ENCODE measurements at regions not wholly inside any gene's neighbourhood (a gene's known extent, or its start where the extent isn't known, plus 50 kb on each side); places are given as distances from the start of the nearest gene placed in this dataset.

DNA sequence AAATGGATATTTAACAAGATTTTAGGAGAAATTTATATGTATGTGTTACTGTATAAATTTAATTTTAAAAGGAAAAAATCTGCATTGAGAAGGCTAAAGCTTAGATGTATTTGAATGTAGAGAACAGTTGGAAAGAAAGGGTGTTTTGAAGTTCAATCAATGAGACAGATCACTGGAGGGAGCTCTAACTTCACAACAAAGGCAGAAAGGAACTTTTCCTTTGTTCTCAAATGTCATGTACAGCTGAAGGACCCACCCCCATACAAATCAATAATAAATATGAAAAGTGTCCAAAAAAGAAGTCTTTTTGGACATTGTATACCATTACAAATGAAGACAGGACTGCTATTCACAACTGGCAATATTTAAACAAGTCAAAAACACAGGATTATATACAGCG, 403.4 kb downstream of the DNAJB9 start:
- DNase-seq (ENCODE audit: low read depth), result no peak

DNA sequence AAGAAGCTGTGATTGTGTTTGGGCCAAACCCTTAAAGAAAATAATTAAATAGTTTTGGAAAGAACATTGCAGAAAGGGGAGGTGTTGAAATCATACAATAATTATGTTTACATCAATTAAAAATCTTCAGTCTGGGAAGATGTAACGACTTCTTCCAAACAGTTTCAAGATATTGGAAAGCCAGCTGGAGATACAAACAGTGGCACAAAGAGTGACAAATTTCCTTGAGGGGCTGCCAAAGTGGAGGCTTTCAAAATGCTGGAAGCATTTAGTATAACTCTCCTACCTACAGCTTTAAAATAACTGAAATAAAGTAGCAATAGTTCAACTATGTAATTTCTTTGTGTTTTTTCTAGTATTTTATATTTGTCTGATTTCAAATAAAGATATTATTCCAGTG, 405.0 kb downstream of the DNAJB9 start:
- no peak for DNase-seq (ENCODE audit: low read depth)

DNA sequence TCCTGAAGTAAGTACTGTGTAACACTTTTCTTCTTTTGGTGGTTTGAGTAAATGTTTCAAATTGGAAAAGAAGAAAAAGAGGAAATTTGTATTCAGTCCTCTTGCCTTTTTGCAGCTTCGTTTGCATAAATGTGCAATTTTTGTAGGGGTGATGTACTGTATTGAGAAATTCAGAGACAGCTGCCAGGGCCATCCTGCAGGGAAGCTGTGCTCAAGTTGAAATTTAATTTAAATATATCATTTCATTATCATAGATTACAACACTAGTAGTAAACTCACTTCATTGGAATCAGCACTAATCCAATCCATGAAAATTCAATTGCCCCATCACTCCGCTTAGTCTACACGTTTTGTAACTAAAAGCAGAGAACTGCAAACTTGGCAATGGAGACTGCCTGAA, 415.4 kb downstream of the DNAJB9 start:
- no peak for DNase-seq (ENCODE audit: low read depth)

DNA sequence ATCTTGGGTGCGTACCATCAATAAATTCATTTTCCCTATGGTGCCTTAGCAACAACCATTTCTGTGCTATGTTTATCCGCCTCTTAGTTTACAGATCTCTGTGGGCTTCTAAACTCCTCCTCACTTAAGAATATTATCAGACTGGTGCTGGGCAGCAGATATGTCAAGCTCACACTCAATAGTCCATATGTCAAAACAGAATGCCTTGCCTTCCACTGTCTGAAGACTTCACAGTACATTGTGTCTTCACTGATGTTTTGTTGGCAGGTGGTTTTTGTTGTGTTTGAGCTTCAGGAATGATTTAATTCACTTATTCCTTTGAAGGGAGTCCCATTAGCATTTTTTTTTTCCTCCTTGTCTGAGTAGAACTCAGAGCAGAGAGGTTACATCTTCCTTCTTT, 419.6 kb downstream of the DNAJB9 start:
- DNase-seq (ENCODE audit: low read depth), result no peak

DNA sequence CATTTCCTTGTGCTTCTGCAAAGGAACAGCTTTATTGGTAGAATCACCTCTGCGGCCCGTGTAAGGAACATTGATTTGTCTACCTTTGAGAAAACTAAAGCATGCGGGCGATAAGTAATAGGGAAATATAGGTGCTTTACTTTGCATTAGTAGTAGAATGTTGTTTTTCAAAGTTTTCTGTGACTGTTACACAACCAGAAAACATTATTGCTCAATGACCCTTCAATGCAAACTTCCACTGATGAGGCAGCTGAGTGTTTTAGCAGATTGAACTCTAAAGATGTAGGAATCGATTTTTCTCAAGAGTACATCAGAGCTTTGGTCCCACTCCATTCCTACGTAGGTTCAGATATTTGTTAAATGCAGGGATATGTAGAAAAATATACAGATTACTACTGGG, 427.8 kb downstream of the DNAJB9 start:
- DNase-seq (ENCODE audit: low read depth), result no peak

DNA sequence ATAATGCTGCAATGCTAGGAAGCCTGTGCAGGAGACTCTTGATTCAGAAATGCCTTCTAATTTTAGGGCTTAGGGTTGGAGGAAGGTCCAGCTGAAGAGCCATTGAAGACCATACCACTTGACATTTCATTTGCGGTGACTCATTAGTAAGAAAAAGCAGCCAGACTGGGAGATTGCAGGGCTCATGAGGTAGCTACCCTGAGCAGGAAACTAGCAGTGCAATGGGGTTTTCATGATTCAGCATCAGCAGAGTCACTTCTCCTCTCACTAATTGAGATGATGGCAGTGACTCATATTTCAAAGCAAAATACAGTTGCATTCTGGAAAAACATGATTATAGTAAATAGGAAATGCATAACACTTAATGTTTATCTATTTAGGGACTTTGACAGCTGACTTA, 434.1 kb downstream of the DNAJB9 start:
- DNase-seq (ENCODE audit: low read depth), result peak; percentile 1

DNA sequence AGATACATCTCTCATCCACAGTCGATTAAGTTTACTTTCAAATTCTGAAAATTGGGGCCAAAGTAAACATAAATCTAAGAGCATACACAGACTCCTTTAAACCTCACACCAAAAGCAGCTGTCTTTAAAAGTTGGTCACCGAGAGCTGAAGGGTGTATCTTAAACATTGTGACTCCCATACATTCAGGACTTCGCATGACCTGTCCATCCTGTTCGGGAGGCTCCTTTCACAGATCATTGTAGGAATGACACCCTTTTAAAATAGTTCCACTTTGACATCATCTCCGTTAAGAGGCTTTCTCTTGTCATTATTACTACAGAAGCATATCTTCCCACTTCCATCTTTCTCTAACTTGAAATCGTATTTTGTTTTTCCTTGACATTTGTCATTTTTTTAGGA, 440.0 kb downstream of the DNAJB9 start:
- DNase-seq (ENCODE audit: low read depth), result no peak

DNA sequence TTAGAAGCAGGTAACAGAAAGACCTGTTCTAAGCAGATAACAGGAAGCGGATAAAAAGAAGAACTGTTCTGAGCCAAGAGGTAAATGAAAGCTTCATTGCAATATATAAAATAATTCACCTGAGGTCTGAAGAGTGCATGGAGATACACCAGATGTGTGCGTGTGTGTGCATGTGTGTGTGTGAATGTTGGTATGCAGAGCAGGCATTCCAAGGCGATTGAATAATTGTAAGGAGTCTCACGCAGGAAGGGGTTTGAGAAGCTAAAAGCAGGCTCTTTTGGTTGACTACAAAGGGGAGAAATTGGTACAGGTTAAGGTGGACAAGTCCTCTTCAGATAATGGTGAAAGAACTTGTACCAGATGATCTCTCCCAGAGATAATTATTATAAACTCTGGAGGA, 450.6 kb downstream of the DNAJB9 start:
- DNase-seq (ENCODE audit: low read depth), result no peak

DNA sequence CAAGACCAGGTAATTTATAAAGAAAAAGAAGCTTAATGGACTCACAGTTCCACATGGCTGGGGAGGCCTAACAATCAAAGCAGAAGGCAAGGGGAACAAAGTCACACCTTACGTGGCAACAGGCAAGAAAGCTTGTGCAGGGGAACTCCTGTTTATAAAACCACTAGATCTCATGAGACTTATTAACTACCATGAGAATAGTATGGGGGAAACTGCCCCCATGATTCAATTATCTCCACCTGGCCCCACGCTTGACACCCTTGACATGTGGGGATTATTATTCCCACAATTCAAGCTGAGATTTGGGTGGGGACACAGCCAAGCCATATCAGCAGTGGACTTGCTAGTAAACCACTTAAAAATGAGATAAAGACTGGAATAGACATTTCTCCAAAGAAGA, 451.7 kb downstream of the DNAJB9 start:
- DNase-seq (ENCODE audit: low read depth), result no peak

DNA sequence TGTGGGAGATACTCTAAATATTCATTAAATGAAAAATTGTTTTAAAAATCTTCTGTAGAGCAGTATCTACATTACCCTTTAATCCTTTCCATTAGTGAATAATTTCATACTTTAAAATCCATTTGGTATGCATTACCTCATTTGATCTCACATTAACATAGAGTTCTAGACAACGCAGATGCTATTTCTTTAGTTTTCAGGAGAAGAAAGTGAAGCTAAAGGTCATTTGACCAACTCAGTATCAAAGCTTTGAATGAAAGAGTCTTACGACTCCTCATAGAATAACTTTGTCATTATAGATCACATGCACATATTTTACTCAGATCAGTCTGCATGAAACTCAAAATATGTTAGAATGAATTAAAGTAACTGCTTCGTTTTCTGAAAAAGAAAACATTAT, 460.2 kb downstream of the DNAJB9 start:
- no peak for DNase-seq (ENCODE audit: low read depth)

DNA sequence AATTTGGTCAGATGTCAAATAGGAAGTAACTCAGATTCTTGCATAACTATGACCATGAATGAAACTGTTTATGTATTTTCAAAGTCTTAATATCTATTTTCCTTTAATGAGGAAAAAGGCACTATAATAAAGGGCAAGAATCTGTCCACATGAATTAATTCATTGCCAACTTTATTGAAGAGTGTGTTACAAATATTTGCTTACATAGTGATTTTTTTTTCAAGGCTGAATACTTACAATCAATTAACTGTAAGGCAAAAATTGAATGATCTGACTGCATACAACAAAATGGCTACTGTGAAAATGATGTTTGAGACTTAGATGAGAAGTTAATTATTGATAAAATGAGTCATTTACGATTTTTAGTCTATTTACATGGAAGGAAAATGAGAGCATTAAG, 475.0 kb downstream of the DNAJB9 start:
- no peak for DNase-seq (ENCODE audit: low read depth)

DNA sequence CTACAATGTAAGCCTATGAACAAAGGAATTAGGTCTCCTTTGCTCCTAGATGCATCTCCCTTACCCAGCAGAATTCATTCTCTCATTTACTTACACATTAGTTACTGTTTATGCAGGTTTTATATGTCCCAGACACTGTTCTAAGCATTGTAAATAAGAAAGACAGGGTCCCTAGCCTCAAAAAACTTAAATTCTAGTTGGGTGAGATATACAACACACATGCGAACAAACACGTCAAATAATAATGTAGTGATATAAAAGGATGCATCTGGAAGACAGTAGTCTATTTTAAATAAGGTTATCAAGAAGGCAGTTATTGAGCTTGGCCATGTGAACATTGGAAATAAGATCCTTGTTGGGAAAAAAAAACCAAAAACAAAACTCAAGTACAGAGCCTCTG, 479.7 kb downstream of the DNAJB9 start:
- no peak for DNase-seq (ENCODE audit: low read depth)

DNA sequence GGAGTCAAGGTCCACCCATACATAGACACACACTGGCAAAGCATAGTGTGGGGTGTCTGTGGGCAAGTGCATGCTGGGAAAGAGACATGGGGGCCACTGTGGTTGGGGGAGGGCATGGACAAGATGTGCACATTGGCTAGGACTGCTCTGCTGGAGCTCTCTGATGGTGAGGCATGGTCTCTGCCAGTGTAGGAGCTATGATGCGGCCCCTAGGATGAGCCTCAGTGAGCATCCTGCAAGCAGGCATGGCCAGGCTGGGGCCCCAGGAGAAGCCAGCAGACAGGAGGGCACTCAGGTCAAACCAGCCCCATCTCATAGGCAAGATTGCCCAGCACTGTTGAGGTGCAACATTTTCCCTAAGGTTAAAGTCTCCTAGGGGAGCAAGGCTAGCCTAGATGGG, 489.4 kb downstream of the DNAJB9 start:
- DNase-seq (ENCODE audit: low read depth), result no peak

DNA sequence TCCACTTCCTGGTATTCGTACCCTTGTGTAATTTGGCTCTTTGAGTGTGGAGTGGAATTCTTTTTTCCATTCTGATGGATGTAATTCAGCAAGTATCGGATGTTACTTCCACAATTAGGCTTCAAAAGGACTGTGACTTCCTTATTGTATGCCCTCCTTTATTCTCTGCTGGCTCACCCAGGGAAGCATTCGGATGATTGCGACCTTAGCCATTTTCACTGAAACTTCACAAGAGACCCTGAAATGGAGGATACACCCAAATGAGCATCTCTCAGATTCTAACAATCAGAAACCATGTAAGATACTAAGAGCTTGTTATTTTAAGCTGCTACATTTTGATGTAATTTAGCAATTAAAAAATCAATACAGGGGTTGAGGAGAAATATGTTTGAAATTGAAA, 493.1 kb downstream of the DNAJB9 start:
- no peak for DNase-seq (ENCODE audit: low read depth)

DNA sequence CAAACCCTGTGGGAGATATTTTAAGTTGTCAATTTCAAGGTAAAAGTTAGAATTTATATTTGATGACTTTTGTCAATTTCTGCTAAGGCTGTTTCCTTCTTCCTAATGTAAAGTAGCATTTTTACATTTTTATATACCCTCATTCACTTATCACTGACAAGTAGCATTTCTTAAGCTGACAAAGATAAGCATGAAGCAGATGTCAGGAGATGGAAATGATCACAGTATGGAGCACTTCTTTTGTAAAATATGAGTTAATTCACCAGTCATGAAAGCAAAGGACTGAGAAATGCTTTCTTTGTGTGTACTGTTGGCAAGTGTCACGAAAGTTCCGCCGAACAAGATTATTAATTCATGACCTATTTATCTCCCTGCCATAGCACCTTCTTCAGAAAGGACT, 503.9 kb downstream of the DNAJB9 start:
- DNase-seq (ENCODE audit: low read depth), result no peak

DNA sequence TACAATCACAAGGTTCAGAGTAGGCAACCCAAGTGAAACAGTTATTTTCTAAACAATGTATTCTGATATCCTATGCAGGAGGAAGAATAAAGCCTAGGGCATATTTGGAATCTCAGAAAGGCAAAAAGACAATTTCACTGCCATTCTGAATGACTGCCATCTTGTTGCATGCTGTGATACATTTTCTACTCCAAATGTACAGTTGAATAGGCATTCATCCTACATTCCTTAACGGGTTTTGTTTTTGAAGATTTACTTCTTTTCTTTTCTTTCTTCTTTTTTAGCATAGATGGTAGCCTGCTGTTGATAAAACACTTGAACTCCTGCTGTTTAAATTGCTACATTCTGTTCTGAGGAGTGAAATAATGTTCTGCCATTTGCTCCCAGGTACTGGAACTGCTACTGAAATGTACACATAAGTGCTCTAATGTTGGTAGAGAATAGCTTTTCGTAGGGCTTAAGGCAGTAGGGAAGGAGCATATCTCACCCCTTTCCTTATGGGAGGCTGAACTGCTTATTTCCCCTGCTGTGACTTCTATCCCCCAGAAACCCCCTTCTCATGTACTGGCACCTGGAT, 506.8 kb downstream of the DNAJB9 start:
- no peak for DNase-seq (ENCODE audit: low read depth)

DNA sequence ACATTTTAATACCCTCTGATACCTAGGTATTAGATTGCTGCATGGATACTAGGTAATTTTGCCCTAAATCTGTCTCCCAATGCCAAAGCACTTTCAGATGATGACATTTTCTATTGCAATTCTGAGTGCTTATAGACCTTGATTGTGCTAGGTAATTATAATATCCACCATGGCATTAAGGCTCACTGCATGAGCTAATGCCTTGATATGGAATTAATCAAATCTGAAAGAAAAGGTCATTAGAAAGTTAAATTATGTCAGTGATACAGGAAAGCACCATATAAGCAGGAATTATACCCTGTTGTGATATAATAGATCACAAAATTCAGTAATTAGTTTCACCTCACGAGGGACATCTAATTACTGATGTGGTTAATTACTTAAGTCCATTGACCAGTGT, 521.4 kb downstream of the DNAJB9 start:
- DNase-seq (ENCODE audit: low read depth), result no peak

DNA sequence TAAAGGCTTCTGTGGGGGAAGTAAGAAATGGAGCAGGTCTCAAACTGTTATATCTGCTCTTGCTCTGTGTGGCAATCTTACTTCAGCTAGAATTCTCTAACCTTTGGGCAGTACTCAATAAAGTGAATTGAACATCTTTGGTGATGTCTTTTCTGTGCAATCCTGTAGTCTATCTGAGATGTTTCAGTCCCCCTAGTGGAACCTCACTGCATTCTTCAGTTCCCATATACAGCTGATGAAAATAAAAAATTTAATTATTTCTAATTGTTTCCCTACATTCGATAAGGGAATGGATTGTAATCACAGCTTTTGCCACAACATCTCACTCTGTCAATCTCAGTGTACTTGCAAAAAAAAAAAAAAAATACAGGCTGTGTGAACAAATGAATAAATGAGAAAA, 522.6 kb downstream of the DNAJB9 start:
- DNase-seq (ENCODE audit: low read depth), result no peak

DNA sequence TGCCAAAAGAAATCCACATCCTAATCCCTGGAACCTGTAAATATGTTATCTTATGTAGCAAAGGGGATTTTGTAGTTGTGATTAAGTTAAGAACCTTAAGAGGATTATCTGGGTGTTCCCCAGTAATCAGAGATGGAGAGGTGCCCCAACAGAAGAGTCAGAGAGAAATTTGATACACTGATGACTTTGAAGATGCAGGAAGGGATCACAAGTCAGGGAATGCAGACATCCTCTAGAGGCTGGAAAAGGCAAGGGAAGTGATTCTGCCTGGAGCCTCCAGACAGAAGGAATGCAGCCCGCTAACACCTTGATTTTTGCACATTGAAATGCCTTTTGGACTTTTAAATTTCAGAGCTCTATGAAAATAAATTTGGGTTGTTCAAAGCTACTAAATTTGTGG, 531.7 kb downstream of the DNAJB9 start:
- DNase-seq (ENCODE audit: low read depth), result no peak

DNA sequence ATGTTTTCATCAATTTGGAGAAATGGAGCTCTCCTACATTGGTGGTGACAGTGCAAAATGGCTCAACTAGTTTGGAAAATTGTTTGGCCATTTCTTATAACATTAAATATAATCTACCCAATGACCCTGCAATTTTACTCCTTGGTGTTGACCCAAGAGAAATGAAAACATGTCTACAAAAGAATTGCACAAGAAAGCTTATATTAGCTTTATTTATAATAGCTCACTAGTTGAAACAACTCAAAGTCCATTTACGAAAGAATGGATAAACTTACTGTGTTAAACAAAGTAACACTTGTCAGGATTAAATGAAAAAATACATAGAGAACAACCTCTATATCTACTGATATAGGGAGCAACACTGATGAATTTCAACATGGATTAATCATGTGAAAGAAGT, 539.9 kb downstream of the DNAJB9 start:
- DNase-seq (ENCODE audit: low read depth), result no peak

DNA sequence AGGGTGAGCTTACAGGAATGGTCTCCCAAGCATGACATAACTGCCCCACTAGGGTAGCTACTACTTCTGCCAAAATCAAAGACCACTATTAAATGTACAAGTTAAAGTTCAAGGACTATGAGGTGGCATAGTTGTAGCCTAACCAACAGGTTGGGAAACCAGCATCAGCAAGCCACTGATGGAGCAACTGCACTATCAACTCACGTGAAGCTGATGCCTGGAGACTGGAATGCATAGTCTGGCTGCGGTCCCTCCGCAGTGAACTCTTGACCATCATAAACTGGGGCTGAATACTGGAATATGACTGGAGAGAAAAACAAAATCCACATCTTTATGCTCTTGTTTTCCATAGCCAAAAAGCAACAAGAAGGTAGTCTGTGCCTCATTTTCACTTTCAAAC, 541.4 kb downstream of the DNAJB9 start:
- no peak for DNase-seq (ENCODE audit: low read depth)

DNA sequence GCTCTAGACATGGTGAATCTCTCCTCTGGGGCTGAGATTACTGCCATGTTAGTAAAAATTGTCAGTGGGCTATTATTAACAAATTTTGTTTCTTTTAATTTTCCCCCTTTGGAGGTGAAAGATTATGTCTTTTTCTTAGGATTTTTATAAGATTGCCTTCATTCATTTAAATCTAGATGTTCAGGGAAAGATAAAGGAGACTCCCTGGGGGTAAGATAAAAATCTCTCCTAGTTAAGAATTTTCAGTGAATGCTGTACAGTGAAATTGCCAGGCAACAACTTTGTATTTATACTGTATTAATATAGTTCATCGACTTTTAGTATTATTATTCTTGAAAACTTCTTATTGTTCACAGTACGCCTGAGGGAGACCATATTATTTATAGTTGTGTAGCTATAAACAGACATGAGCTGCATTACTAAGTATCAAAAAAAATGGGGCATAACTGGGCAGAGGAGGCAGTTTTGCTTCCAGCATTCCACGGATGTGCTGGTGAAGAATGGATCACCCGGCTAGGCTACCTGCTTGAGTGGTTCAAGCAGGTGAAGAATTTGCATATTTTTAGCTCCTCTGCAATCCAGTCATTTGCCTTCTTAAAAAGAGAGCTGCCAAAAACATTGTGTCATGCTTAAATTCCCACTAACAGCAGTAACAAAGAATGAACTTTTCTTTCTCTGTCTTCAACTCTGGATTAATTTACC, 552.1 kb downstream of the DNAJB9 start:
- no peak for DNase-seq (ENCODE audit: low read depth)

DNA sequence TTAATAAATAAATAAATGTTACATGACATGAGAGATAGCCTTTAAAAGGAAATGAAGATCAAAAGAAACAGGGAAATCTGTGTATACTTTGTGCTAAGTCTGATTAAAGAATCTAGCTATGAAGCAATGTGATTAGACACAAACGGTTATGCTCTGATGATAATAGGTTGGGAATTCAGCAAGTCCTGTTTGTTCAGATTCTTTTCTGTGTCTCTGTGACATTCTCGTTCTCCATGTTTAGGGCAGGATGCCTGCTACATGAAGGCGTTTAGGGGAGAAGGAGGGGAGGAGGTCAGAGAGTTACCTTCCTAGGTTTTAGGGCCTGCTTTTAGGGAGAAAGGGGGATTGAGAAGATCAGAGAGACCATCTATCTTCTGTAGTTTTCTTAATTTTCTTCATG, 555.3 kb downstream of the DNAJB9 start:
- DNase-seq (ENCODE audit: low read depth), result no peak

DNA sequence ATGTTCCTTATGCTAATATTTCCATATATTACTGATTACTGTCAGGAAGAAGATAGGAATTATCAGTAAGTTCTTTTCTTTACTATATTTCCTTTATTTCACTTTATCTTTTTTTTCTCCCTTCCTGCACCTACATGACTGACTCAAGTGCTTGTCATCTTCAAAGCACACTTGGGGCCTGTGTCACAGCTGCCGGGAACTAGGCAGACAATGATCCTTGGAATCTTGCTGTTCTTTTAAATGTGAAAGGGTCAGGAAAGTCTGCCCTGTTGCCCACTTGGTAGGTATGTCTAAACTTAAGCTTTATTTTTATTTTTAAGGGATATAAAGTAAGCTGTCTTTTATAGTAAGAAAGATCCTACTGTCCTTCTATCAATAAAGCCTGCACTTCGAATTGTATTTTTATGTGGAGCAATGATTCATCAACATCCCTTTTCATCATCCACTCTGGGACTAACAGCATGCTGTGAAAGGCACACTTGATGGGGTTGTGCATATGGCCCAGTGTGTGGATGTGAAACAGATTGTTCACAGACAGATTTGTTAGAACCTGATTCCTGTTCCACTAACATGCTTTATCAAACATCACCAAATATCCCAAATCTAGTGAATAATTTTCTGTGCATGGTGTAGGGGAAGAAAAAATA, 556.9 kb downstream of the DNAJB9 start:
- no peak for DNase-seq (ENCODE audit: low read depth)

Data from M059J (cell line).